Stomach (tissue), 4 donors: ENCODE measurements at regions not wholly inside any gene's neighbourhood (a gene's known extent, or its start where the extent isn't known, plus 50 kb on each side); places are given as distances from the start of the nearest gene placed in this dataset.

Source experiments
- POLR2A ChIP-seq, 4 donors: fragments of 450-650 bp; IDR thresholded peaks; one replicate each; pipeline ENCODE4 v1.6.1; 2016; ENCODE audit warnings: antibody characterized with exemption in 4 of 4, control low read depth in 2 of 4, mild to moderate bottlenecking in 1 of 4, moderate library complexity in 1 of 4
- POLR2AphosphoS5 ChIP-seq, 3 donors: sonication (generic); formaldehyde crosslinking; IDR thresholded peaks; one replicate each; pipeline ENCODE4 v1.6.1; 2016; ENCODE audit warnings: antibody characterized with exemption in 3 of 3
- TF ChIP-seq, protein P1 (sequence below), 7 experiments: fragments of 450-650 bp in 4 of 7; fragments of 200-600 bp in 3 of 7; sonication (generic) in 3 of 7; IDR thresholded peaks; one replicate each; pipeline ENCODE4 v1.5.1; 2016 to 2019; ENCODE audit warnings: antibody characterized with exemption in 7 of 7, control low read depth in 2 of 7, mild to moderate bottlenecking in 1 of 7

DNA sequence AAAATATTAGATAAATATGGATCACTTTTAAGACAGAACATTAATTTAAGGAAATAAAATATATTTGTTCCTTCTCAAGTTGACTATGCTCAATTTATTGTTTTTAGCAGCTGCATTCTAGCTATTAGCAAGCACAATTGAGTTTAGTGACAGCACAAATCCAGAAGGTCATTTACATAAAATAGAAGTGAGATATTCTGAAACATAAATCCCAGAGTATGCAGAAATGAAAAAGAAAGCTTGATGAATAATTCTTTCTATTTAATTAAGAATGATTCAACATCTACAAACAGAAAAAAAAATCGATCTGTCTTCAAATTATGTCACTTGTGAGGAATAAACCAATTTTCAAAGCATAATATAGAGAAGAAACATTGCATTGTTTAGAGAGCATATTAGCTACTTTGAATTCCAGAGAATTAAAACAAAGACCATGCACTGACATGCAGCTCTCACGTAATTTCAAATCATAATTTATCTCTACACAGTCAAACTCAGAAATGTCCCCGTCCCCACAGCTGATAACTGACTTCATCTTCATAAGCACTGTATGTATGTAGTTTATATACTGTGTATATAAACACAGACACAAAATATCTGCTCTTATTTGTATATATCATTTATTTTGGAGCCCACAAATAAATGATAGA is 458.4 kb downstream of the TMX3 start:
- TF ChIP-seq, protein P1, sequence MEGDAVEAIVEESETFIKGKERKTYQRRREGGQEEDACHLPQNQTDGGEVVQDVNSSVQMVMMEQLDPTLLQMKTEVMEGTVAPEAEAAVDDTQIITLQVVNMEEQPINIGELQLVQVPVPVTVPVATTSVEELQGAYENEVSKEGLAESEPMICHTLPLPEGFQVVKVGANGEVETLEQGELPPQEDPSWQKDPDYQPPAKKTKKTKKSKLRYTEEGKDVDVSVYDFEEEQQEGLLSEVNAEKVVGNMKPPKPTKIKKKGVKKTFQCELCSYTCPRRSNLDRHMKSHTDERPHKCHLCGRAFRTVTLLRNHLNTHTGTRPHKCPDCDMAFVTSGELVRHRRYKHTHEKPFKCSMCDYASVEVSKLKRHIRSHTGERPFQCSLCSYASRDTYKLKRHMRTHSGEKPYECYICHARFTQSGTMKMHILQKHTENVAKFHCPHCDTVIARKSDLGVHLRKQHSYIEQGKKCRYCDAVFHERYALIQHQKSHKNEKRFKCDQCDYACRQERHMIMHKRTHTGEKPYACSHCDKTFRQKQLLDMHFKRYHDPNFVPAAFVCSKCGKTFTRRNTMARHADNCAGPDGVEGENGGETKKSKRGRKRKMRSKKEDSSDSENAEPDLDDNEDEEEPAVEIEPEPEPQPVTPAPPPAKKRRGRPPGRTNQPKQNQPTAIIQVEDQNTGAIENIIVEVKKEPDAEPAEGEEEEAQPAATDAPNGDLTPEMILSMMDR (IDR thresholded peaks at IDR 0.05), result no peak
- no peak for TF ChIP-seq POLR2AphosphoS5 (IDR thresholded peaks at IDR 0.05)
- TF ChIP-seq POLR2A (IDR thresholded peaks at IDR 0.05), result no peak
